ENCODE measurements at regions not wholly inside any gene's neighbourhood (a gene's known extent, or its start where the extent isn't known, plus 50 kb on each side); places are given as distances from the start of the nearest gene placed in this dataset.

DNA sequence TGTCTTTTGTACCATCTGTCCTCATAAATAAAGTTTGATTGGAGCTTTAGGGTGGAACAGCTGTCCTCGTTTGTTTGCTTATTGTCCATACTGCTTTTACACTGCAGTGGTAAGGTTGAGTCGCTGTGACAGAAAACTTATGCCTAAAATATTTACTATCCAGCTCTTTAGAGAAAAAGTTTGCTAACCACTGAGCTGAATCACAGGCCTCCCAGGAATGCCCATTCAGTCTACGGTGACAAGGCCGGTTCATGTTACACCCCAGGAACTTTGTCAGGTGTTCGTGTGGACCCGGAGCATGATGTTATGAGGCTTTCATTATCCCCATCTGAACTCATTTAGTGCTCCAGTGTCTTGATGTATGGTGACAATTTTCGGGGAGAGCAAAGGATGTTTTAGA, 401.1 kb downstream of the SAMD5 start:
- no peak overlapping the region for H3K4me2 ChIP-seq (ENCODE audit: low read depth, low read length, poor library complexity, severe bottlenecking)
- no peaks in the 10 kb centered on the region for H3K36me3 ChIP-seq (ENCODE audit: insufficient read depth, low read length)
- no peaks in the 10 kb centered on the region for H3K27me3 ChIP-seq (ENCODE audit: low read length)
- no peak overlapping the region for H3K9ac ChIP-seq (ENCODE audit: low read length)
- H3K9me3 ChIP-seq (ENCODE audit: low read length) = no peaks in the 10 kb centered on the region
- no peaks in the 10 kb centered on the region for H3K79me2 ChIP-seq (ENCODE audit: low read length)
- H4K20me1 ChIP-seq (ENCODE audit: insufficient read depth, low read depth, low read length) = no peaks in the 10 kb centered on the region
- H3K4me1 ChIP-seq (ENCODE audit: low read length) = no peaks in the 10 kb centered on the region
- no peaks in the 10 kb centered on the region for H3K9me2 ChIP-seq (replicated peaks; ENCODE audit: insufficient read depth, low read length)
- no peak overlapping the region for H2AFZ ChIP-seq (ENCODE audit: low read length)
- no peak for DNase-seq
- H3K4me3 ChIP-seq (ENCODE audit: low read length) = no peak overlapping the region
- no peak overlapping the region for H3K27ac ChIP-seq (ENCODE audit: low read length)

DNA sequence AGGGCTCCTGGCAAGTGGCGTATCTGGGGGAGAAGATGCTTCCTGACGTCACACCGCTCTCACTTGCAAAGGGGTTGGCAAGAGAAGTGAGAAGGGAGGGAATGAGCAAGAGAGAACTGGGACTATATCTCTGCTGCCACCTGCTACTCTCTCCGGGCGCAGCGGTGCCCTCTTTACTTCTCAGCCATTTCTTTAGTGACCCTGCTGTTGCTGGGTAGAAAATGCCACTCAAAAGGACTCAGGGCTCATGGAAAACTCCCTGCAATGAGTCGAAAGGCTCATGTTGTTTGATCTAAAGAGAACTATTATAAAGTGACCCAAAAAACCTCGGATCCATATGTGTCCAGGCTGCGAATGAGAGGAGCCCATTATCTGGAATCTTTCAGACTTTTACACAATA, 401.8 kb downstream of the SAMD5 start:
- no peaks in the 10 kb centered on the region for H3K36me3 ChIP-seq (ENCODE audit: insufficient read depth, low read length)

DNA sequence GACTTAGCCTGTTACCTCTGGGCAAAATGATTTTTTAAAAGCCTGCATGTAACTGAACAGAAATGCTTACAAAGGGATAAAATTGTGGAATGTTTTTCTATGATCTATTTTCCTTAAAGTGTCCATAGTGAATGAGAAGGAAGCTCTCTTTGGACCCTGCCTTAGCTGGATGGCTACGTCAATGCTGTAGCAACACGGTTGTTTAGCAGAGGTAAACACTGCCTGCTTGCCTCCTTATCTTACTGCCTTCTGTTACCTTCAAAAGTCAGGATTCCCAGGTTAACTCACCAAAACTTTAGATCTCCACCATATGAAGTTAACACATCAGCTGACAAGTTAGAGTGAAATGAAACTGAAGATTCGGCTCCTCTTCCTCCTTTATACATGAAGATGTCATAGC, 402.6 kb downstream of the SAMD5 start:
- Histone ChIP-seq H2AFZ (ENCODE audit: low read length) (no peak overlapping the region), H3K9me2 (replicated peaks; ENCODE audit: insufficient read depth, low read length) (no peaks in the 10 kb centered on the region), H4K20me1 (ENCODE audit: insufficient read depth, low read depth, low read length) (no peaks in the 10 kb centered on the region), H3K9me3 (ENCODE audit: low read length) (no peaks in the 10 kb centered on the region), H3K4me1 (ENCODE audit: low read length) (no peaks in the 10 kb centered on the region), H3K4me3 (ENCODE audit: low read length) (no peak overlapping the region), H3K27me3 (ENCODE audit: low read length) (no peaks in the 10 kb centered on the region), H3K36me3 (ENCODE audit: insufficient read depth, low read length) (no peaks in the 10 kb centered on the region), H3K27ac (ENCODE audit: low read length) (no peak overlapping the region), H3K79me2 (ENCODE audit: low read length) (no peaks in the 10 kb centered on the region), H3K4me2 (ENCODE audit: low read depth, low read length, poor library complexity, severe bottlenecking) (no peak overlapping the region), H3K9ac (ENCODE audit: low read length) (no peak overlapping the region)
- no peak for DNase-seq

More for the DNA sequence above, 401.8 kb downstream of the SAMD5 start:
- no peak overlapping the region for H3K27ac ChIP-seq (ENCODE audit: low read length)
- no peak overlapping the region for H3K4me3 ChIP-seq (ENCODE audit: low read length)
- H4K20me1 ChIP-seq (ENCODE audit: insufficient read depth, low read depth, low read length) = no peaks in the 10 kb centered on the region
- H2AFZ ChIP-seq (ENCODE audit: low read length) = no peak overlapping the region
- H3K9ac ChIP-seq (ENCODE audit: low read length) = no peak overlapping the region
- H3K9me2 ChIP-seq (replicated peaks; ENCODE audit: insufficient read depth, low read length) = no peaks in the 10 kb centered on the region
- DNase-seq = no peak
- no peak overlapping the region for H3K4me2 ChIP-seq (ENCODE audit: low read depth, low read length, poor library complexity, severe bottlenecking)
- H3K79me2 ChIP-seq (ENCODE audit: low read length) = no peaks in the 10 kb centered on the region
- H3K9me3 ChIP-seq (ENCODE audit: low read length) = no peaks in the 10 kb centered on the region
- H3K4me1 ChIP-seq (ENCODE audit: low read length) = no peaks in the 10 kb centered on the region
- no peaks in the 10 kb centered on the region for H3K27me3 ChIP-seq (ENCODE audit: low read length)

DNA sequence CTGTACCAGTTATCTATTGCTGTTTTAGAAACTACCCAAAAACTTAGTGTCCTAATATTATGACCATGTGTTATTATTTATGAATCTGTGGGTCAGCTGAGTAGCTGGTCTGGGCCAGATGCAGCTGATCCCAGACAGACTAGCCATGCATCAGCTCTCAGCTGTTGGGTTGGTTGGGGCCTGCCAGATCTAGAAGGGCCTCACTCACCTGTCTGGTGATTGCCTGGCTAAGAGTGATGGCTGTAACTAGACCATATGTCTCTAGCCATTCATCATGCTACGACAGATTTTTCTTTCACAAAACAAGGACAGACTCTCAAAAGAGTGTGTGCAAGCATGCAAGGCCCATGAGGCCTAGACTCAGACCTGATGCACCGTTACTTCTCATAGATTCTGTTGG, 403.2 kb downstream of the SAMD5 start:
- Histone ChIP-seq H3K4me3 (ENCODE audit: low read length) (no peak overlapping the region), H3K4me2 (ENCODE audit: low read depth, low read length, poor library complexity, severe bottlenecking) (no peak overlapping the region), H4K20me1 (ENCODE audit: insufficient read depth, low read depth, low read length) (no peaks in the 10 kb centered on the region), H3K36me3 (ENCODE audit: insufficient read depth, low read length) (no peaks in the 10 kb centered on the region), H3K4me1 (ENCODE audit: low read length) (no peaks in the 10 kb centered on the region), H3K27ac (ENCODE audit: low read length) (no peak overlapping the region), H3K79me2 (ENCODE audit: low read length) (no peaks in the 10 kb centered on the region), H3K9ac (ENCODE audit: low read length) (no peak overlapping the region), H3K9me3 (ENCODE audit: low read length) (no peaks in the 10 kb centered on the region), H2AFZ (ENCODE audit: low read length) (no peak overlapping the region), H3K9me2 (replicated peaks; ENCODE audit: insufficient read depth, low read length) (no peaks in the 10 kb centered on the region), H3K27me3 (ENCODE audit: low read length) (no peaks in the 10 kb centered on the region)
- no peak for DNase-seq

DNA sequence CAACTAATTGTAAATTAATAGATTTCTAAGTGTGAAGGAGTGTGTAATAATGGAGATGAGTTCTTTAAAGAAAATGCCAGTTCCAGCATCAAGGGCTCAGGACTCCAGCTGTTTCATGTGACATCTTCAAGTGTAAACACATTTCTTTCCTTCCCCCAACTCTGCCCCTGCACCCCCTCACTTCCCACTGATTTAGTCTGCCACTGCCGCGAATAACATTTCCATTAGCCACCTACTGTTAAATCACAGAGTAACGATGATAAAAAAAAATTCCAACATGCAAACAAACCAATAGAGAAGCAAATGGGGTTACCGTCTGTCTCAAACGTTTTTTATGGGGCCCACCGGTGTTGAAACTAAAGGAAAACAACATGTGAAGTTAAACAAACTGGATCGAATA, 414.3 kb downstream of the SAMD5 start:
- H4K20me1 ChIP-seq (ENCODE audit: insufficient read depth, low read depth, low read length) = no peaks in the 10 kb centered on the region
- no peak overlapping the region for H3K9ac ChIP-seq (ENCODE audit: low read length)
- no peaks in the 10 kb centered on the region for H3K4me1 ChIP-seq (ENCODE audit: low read length)
- no peaks in the 10 kb centered on the region for H3K27me3 ChIP-seq (ENCODE audit: low read length)
- H3K36me3 ChIP-seq (ENCODE audit: insufficient read depth, low read length) = no peaks in the 10 kb centered on the region
- H3K79me2 ChIP-seq (ENCODE audit: low read length) = no peaks in the 10 kb centered on the region
- H3K27ac ChIP-seq (ENCODE audit: low read length) = no peak overlapping the region
- DNase-seq = no peak
- H3K9me2 ChIP-seq (replicated peaks; ENCODE audit: insufficient read depth, low read length) = no peaks in the 10 kb centered on the region; the same call in 1 of the 2 replicates
- H3K4me3 ChIP-seq (ENCODE audit: low read length) = no peak overlapping the region
- no peak overlapping the region for H3K4me2 ChIP-seq (ENCODE audit: low read depth, low read length, poor library complexity, severe bottlenecking)
- H3K9me3 ChIP-seq (ENCODE audit: low read length) = no peaks in the 10 kb centered on the region
- H2AFZ ChIP-seq (ENCODE audit: low read length) = no peak overlapping the region

DNA sequence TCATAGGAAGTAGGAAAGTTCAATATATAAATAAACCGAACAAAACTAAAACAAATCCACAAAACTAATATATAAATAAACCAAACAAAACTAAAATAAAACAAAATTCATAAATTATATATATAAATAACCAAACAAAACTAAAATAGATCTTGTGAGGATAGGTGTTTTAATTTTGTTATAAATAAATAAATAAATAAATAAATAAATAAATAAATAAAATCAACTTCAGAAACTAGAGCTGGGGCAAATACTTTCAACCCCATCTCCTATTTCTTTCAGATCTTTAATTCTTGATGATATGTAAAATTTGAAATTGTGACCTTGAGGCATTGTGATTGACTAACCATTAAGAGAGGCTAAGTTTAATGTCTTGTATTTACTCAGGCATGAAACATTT, 416.1 kb downstream of the SAMD5 start:
- no peaks in the 10 kb centered on the region for H3K27me3 ChIP-seq (ENCODE audit: low read length)
- H3K4me1 ChIP-seq (ENCODE audit: low read length) = no peaks in the 10 kb centered on the region
- no peak overlapping the region for H3K4me3 ChIP-seq (ENCODE audit: low read length)
- no peaks in the 10 kb centered on the region for H4K20me1 ChIP-seq (ENCODE audit: insufficient read depth, low read depth, low read length)
- no peaks in the 10 kb centered on the region; the same call in 1 of the 2 replicates for H3K9me2 ChIP-seq (replicated peaks; ENCODE audit: insufficient read depth, low read length)
- no peak overlapping the region for H3K9ac ChIP-seq (ENCODE audit: low read length)
- H3K9me3 ChIP-seq (ENCODE audit: low read length) = no peaks in the 10 kb centered on the region
- no peak overlapping the region for H3K4me2 ChIP-seq (ENCODE audit: low read depth, low read length, poor library complexity, severe bottlenecking)
- no peaks in the 10 kb centered on the region for H3K79me2 ChIP-seq (ENCODE audit: low read length)
- no peak overlapping the region for H2AFZ ChIP-seq (ENCODE audit: low read length)
- H3K27ac ChIP-seq (ENCODE audit: low read length) = no peak overlapping the region
- DNase-seq = no peak
- H3K36me3 ChIP-seq (ENCODE audit: insufficient read depth, low read length) = no peaks in the 10 kb centered on the region

DNA sequence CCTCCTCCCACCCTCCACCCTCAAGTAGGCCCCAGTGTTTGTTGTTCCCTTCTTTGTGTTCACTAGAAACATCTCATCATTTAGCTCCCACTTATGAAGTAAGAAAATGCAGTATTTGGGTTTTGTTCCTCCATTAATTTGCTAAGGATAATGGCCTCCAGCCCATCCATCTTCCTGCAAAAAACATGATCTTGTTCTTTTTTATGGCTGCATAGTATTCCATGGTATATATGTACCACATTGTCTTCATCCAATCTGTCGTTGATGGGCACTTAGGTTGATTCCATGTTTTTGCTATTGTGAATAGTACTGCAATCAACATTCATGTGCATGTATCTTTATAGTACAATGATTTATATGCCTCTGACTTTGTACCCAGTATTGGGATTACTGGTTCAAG, 416.8 kb upstream of the SASH1 start:
- H3K4me2 ChIP-seq (ENCODE audit: low read depth, low read length, poor library complexity, severe bottlenecking) = no peak overlapping the region
- no peak overlapping the region for H3K27ac ChIP-seq (ENCODE audit: low read length)
- H3K9ac ChIP-seq (ENCODE audit: low read length) = no peak overlapping the region

DNA sequence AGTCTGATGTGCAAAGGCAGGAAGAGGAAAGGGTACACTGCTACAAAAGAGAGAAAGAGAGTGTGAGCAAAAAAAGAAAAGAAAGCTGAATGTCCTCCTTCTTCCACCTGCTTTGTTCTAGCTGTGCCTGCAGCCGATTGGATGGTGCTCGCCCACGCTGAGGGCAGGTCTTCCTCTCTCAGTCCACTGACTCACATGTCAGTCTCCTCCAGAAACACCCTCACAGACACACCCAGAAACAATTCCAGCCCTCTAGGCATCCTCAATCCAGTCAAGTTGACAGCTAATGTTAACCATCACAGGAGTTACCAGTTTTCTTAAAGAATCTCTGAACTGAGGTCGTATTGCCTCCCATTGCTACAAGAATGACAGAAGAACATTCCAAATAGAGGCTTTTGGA, 411.9 kb upstream of the SASH1 start:
- H3K27me3 ChIP-seq (ENCODE audit: low read length) = no peaks in the 10 kb centered on the region
- no peaks in the 10 kb centered on the region for H4K20me1 ChIP-seq (ENCODE audit: insufficient read depth, low read depth, low read length)
- H2AFZ ChIP-seq (ENCODE audit: low read length) = no peak overlapping the region
- H3K9me3 ChIP-seq (ENCODE audit: low read length) = no peaks in the 10 kb centered on the region
- H3K27ac ChIP-seq (ENCODE audit: low read length) = no peak overlapping the region
- no peaks in the 10 kb centered on the region for H3K4me1 ChIP-seq (ENCODE audit: low read length)
- no peak overlapping the region for H3K9ac ChIP-seq (ENCODE audit: low read length)
- peak; percentile 34 for DNase-seq
- no peak overlapping the region for H3K4me3 ChIP-seq (ENCODE audit: low read length)
- no peaks in the 10 kb centered on the region for H3K36me3 ChIP-seq (ENCODE audit: insufficient read depth, low read length)
- no peaks in the 10 kb centered on the region for H3K9me2 ChIP-seq (replicated peaks; ENCODE audit: insufficient read depth, low read length)
- no peaks in the 10 kb centered on the region for H3K79me2 ChIP-seq (ENCODE audit: low read length)
- H3K4me2 ChIP-seq (ENCODE audit: low read depth, low read length, poor library complexity, severe bottlenecking) = no peak overlapping the region

More for the DNA sequence above, 416.8 kb upstream of the SASH1 start:
- Histone ChIP-seq H3K9me3 (ENCODE audit: low read length) (no peaks in the 10 kb centered on the region), H4K20me1 (ENCODE audit: insufficient read depth, low read depth, low read length) (no peaks in the 10 kb centered on the region), H3K79me2 (ENCODE audit: low read length) (no peaks in the 10 kb centered on the region), H2AFZ (ENCODE audit: low read length) (no peak overlapping the region), H3K9me2 (replicated peaks; ENCODE audit: insufficient read depth, low read length) (no peaks in the 10 kb centered on the region; the same call in 1 of the 2 replicates), H3K27me3 (ENCODE audit: low read length) (no peaks in the 10 kb centered on the region), H3K36me3 (ENCODE audit: insufficient read depth, low read length) (no peaks in the 10 kb centered on the region), H3K4me1 (ENCODE audit: low read length) (no peaks in the 10 kb centered on the region), H3K4me3 (ENCODE audit: low read length) (no peak overlapping the region)
- DNase-seq = no peak

DNA sequence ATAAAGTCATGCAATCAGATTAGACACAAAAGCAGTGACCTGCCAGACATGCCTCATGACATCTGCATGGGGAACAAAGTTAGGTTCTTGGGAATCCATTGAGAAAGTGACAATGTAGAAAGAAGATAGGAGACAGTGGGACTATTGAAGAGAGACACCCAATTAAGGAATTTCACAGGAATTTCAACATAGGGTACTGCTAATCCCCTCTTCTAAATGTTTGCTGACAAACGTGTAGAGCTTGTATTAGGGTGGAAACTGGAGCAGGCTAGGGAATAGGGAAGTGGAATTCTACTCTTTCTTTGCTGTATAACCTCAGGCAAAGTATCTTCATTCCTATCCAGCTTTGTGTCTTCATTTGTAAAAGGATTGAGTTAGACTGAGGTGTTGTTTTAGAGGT, 409.4 kb upstream of the SASH1 start:
- no peaks in the 10 kb centered on the region for H3K27me3 ChIP-seq (ENCODE audit: low read length)
- no peak overlapping the region for H3K9ac ChIP-seq (ENCODE audit: low read length)
- DNase-seq = no peak
- H3K27ac ChIP-seq (ENCODE audit: low read length) = no peak overlapping the region
- no peaks in the 10 kb centered on the region for H3K36me3 ChIP-seq (ENCODE audit: insufficient read depth, low read length)
- H3K9me3 ChIP-seq (ENCODE audit: low read length) = no peaks in the 10 kb centered on the region
- no peak overlapping the region for H3K4me3 ChIP-seq (ENCODE audit: low read length)
- H3K79me2 ChIP-seq (ENCODE audit: low read length) = no peaks in the 10 kb centered on the region
- no peaks in the 10 kb centered on the region for H3K9me2 ChIP-seq (replicated peaks; ENCODE audit: insufficient read depth, low read length)
- H4K20me1 ChIP-seq (ENCODE audit: insufficient read depth, low read depth, low read length) = no peaks in the 10 kb centered on the region
- no peaks in the 10 kb centered on the region for H3K4me1 ChIP-seq (ENCODE audit: low read length)
- no peak overlapping the region for H2AFZ ChIP-seq (ENCODE audit: low read length)
- H3K4me2 ChIP-seq (ENCODE audit: low read depth, low read length, poor library complexity, severe bottlenecking) = no peak overlapping the region
